Central memory CD8-positive, alpha-beta T cell (primary cell): ENCODE measurements at regions not wholly inside any gene's neighbourhood (a gene's known extent, or its start where the extent isn't known, plus 50 kb on each side); places are given as distances from the start of the nearest gene placed in this dataset.
"Not testable (repeated sequence)": the region's sequence is repeated elsewhere in the genome, so short reads cannot be mapped to it uniquely, and the experiment has no call there.

Experiments
- ATAC-seq: fragments of 150-1000 bp; cut with Tn5 transposase; replicated peaks from 2 replicates; pipeline ENCODE4 v1.10.0; 2022; ENCODE audit warnings: mild to moderate bottlenecking, moderate FRiP score, moderate number of reproducible peaks; ENCODE audit not compliant: poor library complexity, severe bottlenecking; ENCODE audit errors: extremely low read depth
- DNase-seq, 2 donors: peaks; one replicate each; pipeline ENCODE4 v3.0.0; 2021; ENCODE audit warnings: low spot score in 2 of 2
- H3K27ac Mint-ChIP-seq: one replicate; pipeline ENCODE4 v1.8.0; 2022; ENCODE audit warnings: low read depth, mild to moderate bottlenecking, moderate library complexity, mixed read lengths
- H3K27me3 Mint-ChIP-seq: one replicate; pipeline ENCODE4 v1.8.0; 2022; ENCODE audit warnings: mixed read lengths
- H3K36me3 Mint-ChIP-seq: one replicate; pipeline ENCODE4 v1.8.0; 2022; ENCODE audit warnings: mild to moderate bottlenecking, moderate library complexity, mixed read lengths; ENCODE audit not compliant: insufficient read depth
- H3K4me1 Mint-ChIP-seq: one replicate; pipeline ENCODE4 v1.8.0; 2022; ENCODE audit warnings: mixed read lengths
- H3K4me3 Mint-ChIP-seq: one replicate; pipeline ENCODE4 v1.8.0; 2022; ENCODE audit warnings: mild to moderate bottlenecking, moderate library complexity, mixed read lengths
- H3K9me3 Mint-ChIP-seq: one replicate; pipeline ENCODE4 v1.8.0; 2022; ENCODE audit warnings: mixed read lengths

- not testable (repeated sequence) for DNase-seq, H3K27ac Mint-ChIP-seq, H3K27me3 Mint-ChIP-seq, H3K36me3 Mint-ChIP-seq, ATAC-seq, H3K9me3 Mint-ChIP-seq, H3K4me3 Mint-ChIP-seq, H3K4me1 Mint-ChIP-seq
Measured at GRCh38 chr14:43492359-43492758, 1014.7 kb downstream of the FSCB start.

GRCh38 chr14:43483415-43483814 is 1023.7 kb downstream of the FSCB start:
- DNase-seq, result no peak
- Mint-ChIP-seq H3K4me1 (no peaks in the 10 kb centered on the region), H3K27me3 (no peaks in the 10 kb centered on the region), H3K9me3 (peaks cover 7% of the 10 kb centered on the region), H3K4me3 (no peak overlapping the region), H3K27ac (no peak overlapping the region), H3K36me3 (no peaks in the 10 kb centered on the region)
- no peak for ATAC-seq

GRCh38 chr14:43481864-43482263 is 1025.2 kb downstream of the FSCB start:
- no peaks in the 10 kb centered on the region for H3K36me3 Mint-ChIP-seq
- H3K27ac Mint-ChIP-seq, result no peak overlapping the region
- no peak overlapping the region for H3K4me3 Mint-ChIP-seq
- DNase-seq (no peak), ATAC-seq (no peak)
- H3K4me1 Mint-ChIP-seq, result no peaks in the 10 kb centered on the region
- H3K27me3 Mint-ChIP-seq, result no peaks in the 10 kb centered on the region
- peaks cover 7% of the 10 kb centered on the region for H3K9me3 Mint-ChIP-seq

- Mint-ChIP-seq H3K9me3 (peaks cover 7% of the 10 kb centered on the region), H3K27me3 (no peaks in the 10 kb centered on the region), H3K27ac (no peak overlapping the region), H3K36me3 (no peaks in the 10 kb centered on the region), H3K4me1 (no peaks in the 10 kb centered on the region), H3K4me3 (no peak overlapping the region)
- ATAC-seq (no peak), DNase-seq (no peak)
Measured at GRCh38 chr14:43480976-43481375, 1026.1 kb downstream of the FSCB start.

- no peak for ATAC-seq
Measured at GRCh38 chr14:43479596-43480195, 1027.4 kb downstream of the FSCB start.

GRCh38 chr14:43476822-43477221 is 1030.3 kb downstream of the FSCB start:
- no peaks in the 10 kb centered on the region for H3K4me1 Mint-ChIP-seq
- H3K36me3 Mint-ChIP-seq, result no peaks in the 10 kb centered on the region
- peaks cover under 1% of the 10 kb centered on the region for H3K9me3 Mint-ChIP-seq
- H3K27ac Mint-ChIP-seq, result no peak overlapping the region
- no peaks in the 10 kb centered on the region for H3K27me3 Mint-ChIP-seq
- no peak for ATAC-seq
- H3K4me3 Mint-ChIP-seq, result no peak overlapping the region
- DNase-seq, result no peak

More at GRCh38 chr14:43479596-43480195, 1027.4 kb downstream of the FSCB start:
- Mint-ChIP-seq H3K27me3 (no peaks in the 10 kb centered on the region), H3K9me3 (peaks cover 7% of the 10 kb centered on the region), H3K27ac (no peak overlapping the region), H3K4me3 (no peak overlapping the region), H3K36me3 (no peaks in the 10 kb centered on the region), H3K4me1 (no peaks in the 10 kb centered on the region)
- no peak for DNase-seq

- no peak for DNase-seq
- no peak for ATAC-seq
- no peaks in the 10 kb centered on the region for H3K4me1 Mint-ChIP-seq
- no peak overlapping the region for H3K27ac Mint-ChIP-seq
- H3K27me3 Mint-ChIP-seq, result no peaks in the 10 kb centered on the region
- H3K9me3 Mint-ChIP-seq, result peaks cover 8% of the 10 kb centered on the region
- H3K4me3 Mint-ChIP-seq, result no peak overlapping the region
- H3K36me3 Mint-ChIP-seq, result no peaks in the 10 kb centered on the region
Measured at GRCh38 chr14:43475757-43476156, 1031.3 kb downstream of the FSCB start.

- ATAC-seq, result no peak
- H3K27me3 Mint-ChIP-seq, result no peaks in the 10 kb centered on the region
- peaks cover 2% of the 10 kb centered on the region for H3K36me3 Mint-ChIP-seq
- H3K4me1 Mint-ChIP-seq, result no peaks in the 10 kb centered on the region
- no peak for DNase-seq
- H3K27ac Mint-ChIP-seq, result no peak overlapping the region
- no peak overlapping the region for H3K4me3 Mint-ChIP-seq
- peaks cover 9% of the 10 kb centered on the region for H3K9me3 Mint-ChIP-seq
Measured at GRCh38 chr14:43471595-43471994, 1035.5 kb downstream of the FSCB start.

GRCh38 chr14:43464968-43465367 is 1042.1 kb downstream of the FSCB start:
- ATAC-seq, result no peak
- no peak for DNase-seq
- H3K27ac Mint-ChIP-seq, result no peak overlapping the region

GRCh38 chr14:43449291-43449690 is 1057.8 kb downstream of the FSCB start:
- DNase-seq (no peak), ATAC-seq (no peak)
- Mint-ChIP-seq H3K36me3 (no peaks in the 10 kb centered on the region), H3K4me1 (no peaks in the 10 kb centered on the region), H3K9me3 (peaks cover 29% of the 10 kb centered on the region), H3K27ac (no peak overlapping the region), H3K4me3 (no peak overlapping the region), H3K27me3 (no peaks in the 10 kb centered on the region)

More at GRCh38 chr14:43464968-43465367, 1042.1 kb downstream of the FSCB start:
- peaks cover 11% of the 10 kb centered on the region for H3K9me3 Mint-ChIP-seq
- H3K4me1 Mint-ChIP-seq, result no peaks in the 10 kb centered on the region
- H3K4me3 Mint-ChIP-seq, result no peak overlapping the region
- H3K27me3 Mint-ChIP-seq, result no peaks in the 10 kb centered on the region
- no peaks in the 10 kb centered on the region for H3K36me3 Mint-ChIP-seq

GRCh38 chr14:43438056-43438455 is 1069.0 kb downstream of the FSCB start:
- Mint-ChIP-seq H3K27me3 (no peaks in the 10 kb centered on the region), H3K27ac (no peak overlapping the region), H3K4me3 (no peak overlapping the region), H3K4me1 (no peaks in the 10 kb centered on the region), H3K36me3 (peaks cover 1% of the 10 kb centered on the region), H3K9me3 (peaks cover 13% of the 10 kb centered on the region)
- ATAC-seq (no peak), DNase-seq (no peak)

GRCh38 chr14:43418324-43418723 is 1088.8 kb downstream of the FSCB start:
- peaks cover 39% of the 10 kb centered on the region for H3K9me3 Mint-ChIP-seq
- no peaks in the 10 kb centered on the region for H3K27me3 Mint-ChIP-seq
- no peaks in the 10 kb centered on the region for H3K4me1 Mint-ChIP-seq
- H3K27ac Mint-ChIP-seq, result no peak overlapping the region
- H3K4me3 Mint-ChIP-seq, result no peak overlapping the region
- ATAC-seq (no peak), DNase-seq (no peak)
- no peaks in the 10 kb centered on the region for H3K36me3 Mint-ChIP-seq

- Mint-ChIP-seq H3K27ac (no peak overlapping the region), H3K4me3 (no peak overlapping the region), H3K27me3 (no peaks in the 10 kb centered on the region), H3K9me3 (peaks cover 18% of the 10 kb centered on the region), H3K36me3 (no peaks in the 10 kb centered on the region), H3K4me1 (no peaks in the 10 kb centered on the region)
- ATAC-seq (no peak), DNase-seq (no peak)
Measured at GRCh38 chr14:43413084-43413483, 1094.0 kb downstream of the FSCB start.
